CD4-positive, alpha-beta T cell treated with Interferon gamma for 1 hour (primary cell): ENCODE measurements at regions not wholly inside any gene's neighbourhood (a gene's known extent, or its start where the extent isn't known, plus 50 kb on each side); places are given as distances from the start of the nearest gene placed in this dataset.
A peak's percentile ranks its signal among the peaks of the same experiment; 100 is the strongest.

ENCODE experiments used
- DNase-seq: peaks from one replicate; pipeline ENCODE4 v3.0.0-alpha.2; 2020

DNA sequence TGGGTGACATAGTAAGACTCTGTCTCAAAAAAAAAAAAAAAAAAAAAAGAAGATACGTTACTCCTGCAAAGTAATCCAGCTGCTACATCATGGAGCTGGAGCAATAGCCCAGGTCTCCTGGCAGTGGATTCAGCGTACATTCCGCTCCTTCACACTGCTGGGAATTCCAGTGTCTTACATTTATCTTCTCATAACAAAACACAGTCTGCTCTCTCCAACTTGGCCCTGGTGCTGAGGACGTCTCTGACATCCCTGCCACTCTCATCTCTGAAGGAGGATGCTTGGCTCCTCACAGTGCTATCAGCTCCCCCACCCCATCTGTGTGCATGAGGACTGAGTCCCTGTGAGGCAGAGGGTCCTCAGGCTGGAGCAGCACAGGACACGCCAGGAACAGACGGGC lies 529.8 kb downstream of the CD83 start:
- no peak for DNase-seq

GRCh38 chr6:14652536-14652935 lies 535.0 kb downstream of the CD83 start:
- DNase-seq, result no peak

DNA sequence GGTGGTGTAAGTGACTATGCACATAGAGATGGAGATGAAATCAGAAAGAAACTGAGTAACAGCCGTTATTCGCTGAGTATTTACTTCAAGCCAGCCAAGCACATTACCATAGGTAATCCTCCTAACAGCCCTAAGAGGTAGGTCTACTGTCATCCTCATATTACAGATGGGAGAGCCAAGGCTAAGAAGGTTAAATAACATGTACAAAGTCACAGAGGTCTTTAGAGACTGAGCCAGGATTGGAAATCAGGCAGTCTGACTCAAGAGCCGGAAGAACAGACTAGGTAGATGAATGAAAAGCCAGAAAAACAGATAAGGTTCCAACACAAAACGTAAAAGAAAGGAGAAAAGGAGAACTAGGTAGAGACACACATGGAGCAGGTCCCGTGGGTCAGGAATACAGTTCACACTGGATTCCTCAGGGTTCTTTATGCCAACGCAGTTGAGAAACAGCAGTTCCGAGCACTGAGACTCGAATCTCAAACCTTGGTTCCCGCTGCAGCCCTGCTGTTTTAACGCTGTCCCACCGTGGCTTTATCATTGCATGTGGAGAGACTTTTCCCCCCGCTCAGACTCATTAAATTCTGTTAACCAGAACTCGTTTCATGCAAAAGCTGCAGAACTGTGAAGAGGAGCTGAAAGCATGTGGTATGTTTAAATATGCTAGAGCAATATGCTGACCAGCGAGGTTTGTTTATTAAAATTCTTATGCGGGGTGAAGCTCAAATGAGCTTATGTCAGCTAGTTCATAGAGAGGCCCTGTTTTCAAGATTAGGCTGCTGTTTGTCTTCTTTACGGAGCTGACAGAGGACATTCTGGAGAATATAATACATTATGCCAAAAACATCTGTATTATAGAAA lies 537.9 kb downstream of the CD83 start:
- no peak for DNase-seq

GRCh38 chr6:14656078-14656521 lies 538.5 kb downstream of the CD83 start:
- no peak for DNase-seq

- no peak for DNase-seq
Measured at GRCh38 chr6:14656649-14657048, 539.1 kb downstream of the CD83 start.

DNA sequence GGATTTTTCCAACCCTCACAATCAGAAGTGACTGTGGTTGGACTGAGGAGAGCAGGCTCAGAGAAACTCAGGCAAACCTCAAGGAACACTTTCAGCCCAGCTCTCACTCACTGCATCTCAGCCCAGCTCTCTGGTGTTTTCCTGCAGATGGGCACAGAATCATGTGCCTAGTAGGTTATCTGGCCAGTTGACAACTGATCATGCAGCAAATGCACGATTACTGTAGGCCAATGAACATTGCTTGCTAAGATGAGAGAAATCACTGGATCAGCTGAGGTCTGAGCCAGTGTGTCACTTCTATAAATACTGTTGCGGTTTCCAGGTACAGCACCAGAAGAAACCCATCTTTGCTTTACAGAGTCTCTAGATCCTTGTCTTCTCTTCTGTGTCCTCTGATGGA lies 540.5 kb downstream of the CD83 start:
- DNase-seq, result no peak

GRCh38 chr6:14658886-14659561 lies 541.5 kb downstream of the CD83 start:
- peak; percentile 47 for DNase-seq

GRCh38 chr6:14659841-14660240 lies 542.3 kb downstream of the CD83 start:
- no peak for DNase-seq

DNA sequence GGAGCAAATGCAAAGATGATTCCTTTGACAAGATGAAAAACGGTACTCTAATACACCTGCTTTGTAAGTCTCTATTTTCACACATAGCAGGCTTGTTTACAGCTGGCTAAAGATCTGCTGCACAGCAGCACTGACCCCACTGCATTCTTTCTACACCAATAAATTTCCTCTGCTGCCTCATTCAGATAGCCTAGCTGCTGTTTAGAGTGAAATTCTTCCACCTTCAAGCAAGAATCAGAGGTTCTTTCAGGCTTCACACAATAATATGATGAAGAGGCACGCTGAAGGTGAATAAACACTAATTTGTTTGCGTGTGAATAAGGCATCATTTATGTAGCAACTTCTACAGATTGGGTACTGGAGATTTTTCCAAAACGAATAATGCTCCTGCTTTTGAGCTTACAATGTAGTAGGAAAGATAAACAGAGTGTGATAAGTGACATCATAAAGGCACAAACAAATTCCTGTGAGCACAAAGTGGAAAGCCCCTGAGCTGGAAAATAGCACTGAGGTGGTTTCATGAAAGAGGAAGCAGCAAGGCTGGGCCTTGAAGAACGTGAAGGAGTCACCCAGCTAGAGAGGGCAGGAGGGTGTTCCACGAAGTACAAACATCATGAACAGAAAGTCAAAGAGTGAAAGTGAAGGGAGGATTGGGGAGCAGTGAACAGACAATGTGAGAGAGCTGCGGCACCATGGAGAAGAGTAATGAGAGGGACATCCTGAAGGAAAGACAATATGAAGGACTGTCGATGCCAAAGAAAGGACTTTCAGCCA lies 543.4 kb downstream of the CD83 start:
- DNase-seq, result peak; percentile 77

- DNase-seq, result no peak
Measured at GRCh38 chr6:14661691-14662090, 544.1 kb downstream of the CD83 start.

DNA sequence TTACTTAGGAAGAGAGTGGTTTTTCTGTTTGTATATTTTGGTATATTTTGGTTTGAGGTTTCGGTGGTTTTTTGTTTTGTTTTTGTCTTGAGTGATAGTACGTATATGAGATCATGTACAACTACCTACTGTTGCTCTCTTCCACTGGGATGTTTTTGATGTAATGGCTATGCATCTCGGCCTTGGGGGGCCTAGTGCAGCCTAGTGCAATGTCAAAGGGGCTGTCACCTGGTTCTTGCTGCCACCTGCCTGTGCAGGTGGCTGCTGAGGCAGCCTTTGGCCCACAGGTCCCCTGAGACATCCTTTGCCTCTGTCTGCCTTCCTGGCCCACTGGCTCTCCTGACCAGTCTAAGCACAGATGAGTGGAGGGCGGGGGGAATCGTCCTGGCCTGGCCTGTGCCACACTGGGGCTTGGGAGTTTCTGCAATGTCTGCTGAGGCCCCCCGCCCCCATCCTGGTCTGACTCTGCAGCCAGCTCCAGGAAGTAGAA lies 546.6 kb downstream of the CD83 start:
- peak; percentile 66 for DNase-seq

GRCh38 chr6:14664621-14665315 lies 547.2 kb downstream of the CD83 start:
- DNase-seq, result no peak

GRCh38 chr6:14665827-14666724 lies 548.5 kb downstream of the CD83 start:
- DNase-seq, result peak; percentile 80

DNA sequence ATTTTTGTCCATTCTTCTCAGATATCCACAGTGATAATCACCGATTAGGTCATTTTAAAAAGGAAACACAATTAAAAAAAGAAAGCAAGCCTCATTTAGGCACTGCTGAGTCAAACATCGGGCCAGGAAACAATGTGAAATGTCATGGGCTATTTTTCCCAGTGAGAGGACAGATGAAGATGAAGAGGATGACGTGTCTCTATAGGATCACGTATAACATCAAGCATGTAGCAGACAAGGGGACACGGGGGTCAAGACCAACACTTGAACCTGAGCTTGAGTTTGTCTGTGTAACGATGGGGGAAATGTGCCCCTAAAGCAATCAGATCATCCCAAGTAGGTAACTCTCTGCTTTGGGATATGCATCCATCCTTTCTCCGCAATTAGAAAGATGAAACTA lies 553.2 kb downstream of the CD83 start:
- no peak for DNase-seq

GRCh38 chr6:14671261-14671681 lies 553.7 kb downstream of the CD83 start:
- no peak for DNase-seq

DNA sequence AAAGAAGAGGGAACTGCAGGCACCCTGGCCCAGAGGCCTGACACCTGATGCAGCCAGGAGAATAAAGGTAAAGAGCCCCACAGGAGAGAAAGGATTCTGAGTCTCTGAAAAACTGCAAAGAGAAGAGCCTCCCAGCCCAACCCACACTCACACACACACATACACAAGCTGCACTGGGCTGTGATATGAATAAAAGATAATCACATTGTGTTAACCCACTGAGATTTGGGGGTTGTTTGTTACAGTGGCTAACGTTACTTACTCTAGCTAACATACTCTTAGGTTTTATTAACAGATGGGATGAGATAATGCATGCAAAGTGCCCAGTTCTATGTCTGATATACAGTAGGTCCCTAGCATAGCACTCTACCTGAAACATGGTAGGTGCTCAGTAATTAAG lies 554.4 kb downstream of the CD83 start:
- no peak for DNase-seq

- no peak for DNase-seq
Measured at GRCh38 chr6:14673201-14673600, 555.6 kb downstream of the CD83 start.

- no peak for DNase-seq
Measured at GRCh38 chr6:14674458-14674857, 556.9 kb downstream of the CD83 start.

DNA sequence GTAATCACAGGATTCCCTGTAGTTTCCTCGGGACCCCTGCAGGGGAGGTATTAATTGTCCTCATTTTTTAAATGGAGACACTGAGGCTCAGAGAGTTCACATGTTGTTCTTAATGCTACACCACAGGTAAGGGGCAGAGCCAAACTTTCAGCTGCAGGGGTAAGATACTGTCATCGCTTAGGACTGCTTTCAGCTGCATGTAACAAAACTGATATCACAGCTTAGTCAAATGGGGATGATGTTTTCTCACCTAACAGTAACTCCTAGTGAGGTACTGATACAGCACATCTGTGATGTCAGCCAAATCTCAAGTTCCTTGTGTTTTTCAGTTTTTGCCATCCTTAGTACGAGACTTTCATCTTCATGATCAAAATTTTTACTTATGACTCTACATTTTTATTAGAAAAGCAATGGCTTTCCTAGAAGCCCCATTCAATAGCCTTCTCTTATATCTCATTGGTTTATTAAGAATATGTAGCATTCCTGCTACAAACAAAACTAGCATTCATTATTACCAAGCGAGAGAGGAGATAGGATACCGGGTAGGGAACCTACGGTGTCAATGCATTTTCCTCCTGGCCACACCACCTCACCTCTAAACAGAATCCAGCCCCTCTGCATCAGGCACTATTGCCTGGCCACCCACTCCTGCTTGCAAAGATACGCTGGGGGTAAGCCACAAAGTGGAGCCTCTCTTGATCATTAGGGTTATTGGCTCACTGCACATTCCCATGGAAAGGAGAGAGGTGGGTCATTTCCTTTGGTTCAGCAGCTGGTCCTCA lies 557.5 kb downstream of the CD83 start:
- DNase-seq, result no peak

DNA sequence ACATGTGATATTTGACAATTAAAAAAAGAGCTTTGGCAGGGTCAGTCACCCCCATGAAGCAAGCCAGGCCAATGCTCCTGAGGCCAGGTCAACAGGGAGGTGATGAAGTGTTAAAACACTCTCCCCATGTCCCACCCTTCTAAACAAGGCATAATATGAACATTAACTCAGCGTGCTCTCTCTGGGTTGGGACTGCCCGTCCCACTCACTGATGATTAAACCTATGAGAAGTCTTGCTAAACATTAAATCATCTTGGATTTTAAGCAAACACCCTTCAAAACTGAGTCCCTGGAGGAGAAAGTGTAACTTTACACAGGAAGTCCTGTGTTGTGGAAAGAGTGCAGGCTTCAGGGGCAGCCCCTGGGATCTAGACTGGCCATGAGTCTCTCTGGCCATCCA lies 558.5 kb downstream of the CD83 start:
- no peak for DNase-seq
